22Rv1 (cell line): ENCODE measurements at regions not wholly inside any gene's neighbourhood (a gene's known extent, or its start where the extent isn't known, plus 50 kb on each side); places are given as distances from the start of the nearest gene placed in this dataset.

Source experiments
- CTCF ChIP-seq: fragments of 450-650 bp; IDR thresholded peaks from 2 replicates; pipeline ENCODE4 v1.5.1; 2017; ENCODE audit warnings: mild to moderate bottlenecking
- ZFX ChIP-seq: fragments of 450-650 bp; IDR thresholded peaks from 2 replicates; pipeline ENCODE4 v1.6.1; 2017; ENCODE audit warnings: antibody characterized with exemption, borderline replicate concordance

GRCh38 chr5:125343015-125343414, 596.6 kb upstream of the ZNF608 start:
- no peak for TF ChIP-seq CTCF
- TF ChIP-seq ZFX: no peak
